HFFc6 (cell line): ENCODE measurements at regions not wholly inside any gene's neighbourhood (a gene's known extent, or its start where the extent isn't known, plus 50 kb on each side); places are given as distances from the start of the nearest gene placed in this dataset.

Source experiments
- DNase-seq: peaks from one replicate; pipeline ENCODE4 v3.0.0-alpha.2; 2018
- H3K27ac Mint-ChIP-seq: 2 replicates; pipeline ENCODE4 v1.8.0; 2020; ENCODE audit warnings: mild to moderate bottlenecking, mixed read lengths
- H3K27me3 Mint-ChIP-seq: 2 replicates; pipeline ENCODE4 v1.8.0; 2021; ENCODE audit warnings: mild to moderate bottlenecking, moderate library complexity, mixed read lengths; ENCODE audit not compliant: insufficient read depth
- H3K36me3 Mint-ChIP-seq: 2 replicates; pipeline ENCODE4 v1.8.0; 2021; ENCODE audit warnings: low read depth, mixed read lengths
- H3K4me1 Mint-ChIP-seq: 2 replicates; pipeline ENCODE4 v1.8.0; 2020; ENCODE audit warnings: low read depth, mixed read lengths
- H3K4me3 Mint-ChIP-seq: 2 replicates; pipeline ENCODE4 v1.8.0; 2020; ENCODE audit warnings: mild to moderate bottlenecking, moderate library complexity, mixed read lengths
- H3K9me3 Mint-ChIP-seq: 2 replicates; pipeline ENCODE4 v1.8.0; 2020; ENCODE audit warnings: mild to moderate bottlenecking, mixed read lengths
- TF ChIP-seq, protein P1 (sequence below): fragments of 200-600 bp; sonication (generic); IDR thresholded peaks from 2 replicates; pipeline ENCODE4 v1.5.0; 2021; ENCODE audit warnings: antibody characterized with exemption, mild to moderate bottlenecking

DNA sequence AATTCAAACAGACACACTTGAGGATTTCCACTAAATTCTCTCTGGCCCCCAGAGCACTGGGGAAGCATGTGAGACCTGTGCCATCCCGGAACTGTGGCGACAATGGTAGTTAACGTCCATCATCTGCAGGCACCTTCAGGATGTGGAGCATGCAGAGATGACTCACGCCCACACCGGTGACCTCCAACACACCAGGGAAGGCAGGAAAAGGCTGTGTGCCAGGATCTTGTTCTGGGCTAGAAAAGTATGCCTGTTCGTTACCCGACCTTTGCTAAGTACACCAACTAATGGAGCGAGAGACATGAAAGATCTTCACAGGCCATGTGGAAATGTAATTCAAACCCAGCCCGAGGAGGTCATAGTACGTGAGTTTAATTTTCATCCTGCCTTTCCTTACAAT, 208.8 kb downstream of the MELK start:
- Mint-ChIP-seq H3K36me3 (no peaks in the 10 kb centered on the region), H3K4me1 (peaks cover 6% of the 10 kb centered on the region; the same call in 1 of the 2 replicates), H3K27me3 (peaks cover 38% of the 10 kb centered on the region), H3K27ac (no peak overlapping the region), H3K9me3 (no peaks in the 10 kb centered on the region), H3K4me3 (no peak overlapping the region)
- peak; percentile 8 for DNase-seq
- TF ChIP-seq, protein P1, sequence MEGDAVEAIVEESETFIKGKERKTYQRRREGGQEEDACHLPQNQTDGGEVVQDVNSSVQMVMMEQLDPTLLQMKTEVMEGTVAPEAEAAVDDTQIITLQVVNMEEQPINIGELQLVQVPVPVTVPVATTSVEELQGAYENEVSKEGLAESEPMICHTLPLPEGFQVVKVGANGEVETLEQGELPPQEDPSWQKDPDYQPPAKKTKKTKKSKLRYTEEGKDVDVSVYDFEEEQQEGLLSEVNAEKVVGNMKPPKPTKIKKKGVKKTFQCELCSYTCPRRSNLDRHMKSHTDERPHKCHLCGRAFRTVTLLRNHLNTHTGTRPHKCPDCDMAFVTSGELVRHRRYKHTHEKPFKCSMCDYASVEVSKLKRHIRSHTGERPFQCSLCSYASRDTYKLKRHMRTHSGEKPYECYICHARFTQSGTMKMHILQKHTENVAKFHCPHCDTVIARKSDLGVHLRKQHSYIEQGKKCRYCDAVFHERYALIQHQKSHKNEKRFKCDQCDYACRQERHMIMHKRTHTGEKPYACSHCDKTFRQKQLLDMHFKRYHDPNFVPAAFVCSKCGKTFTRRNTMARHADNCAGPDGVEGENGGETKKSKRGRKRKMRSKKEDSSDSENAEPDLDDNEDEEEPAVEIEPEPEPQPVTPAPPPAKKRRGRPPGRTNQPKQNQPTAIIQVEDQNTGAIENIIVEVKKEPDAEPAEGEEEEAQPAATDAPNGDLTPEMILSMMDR, result no peak
